H1 (cell line): ENCODE measurements at regions not wholly inside any gene's neighbourhood (a gene's known extent, or its start where the extent isn't known, plus 50 kb on each side); places are given as distances from the start of the nearest gene placed in this dataset.

Experiments
- CTCF ChIA-PET: fragments of 300-600 bp; sonication (Branson Sonifier 250); formaldehyde crosslinking; loops from one replicate; lab custom pipeline; 2021; ENCODE audit not compliant: partially characterized antibody; lab: Charles Lee
- POLR2A ChIA-PET: fragments of 300-600 bp; sonication (Branson Sonifier 250); formaldehyde crosslinking; loops from one replicate; lab custom pipeline; 2021; ENCODE audit warnings: inconsistent platforms; ENCODE audit not compliant: partially characterized antibody; lab: Charles Lee
- DNase-seq, 2 experiments: peaks; one replicate each; pipeline versions ENCODE4 v3.0.0 to v3.0.0-alpha.2; 2010 to 2022; ENCODE audit warnings: low spot score in 2 of 2, low read depth in 1 of 2, mixed read lengths in 1 of 2
- FAIRE-seq: peaks from 2 replicates; lab custom pipeline; 2011; peaks lifted over from hg19 to GRCh38; lab: Jason Lieb, UNC
- H2AFZ ChIP-seq: 2 replicates; pipeline ENCODE4 v1.8.1; 2012; ENCODE audit warnings: low read length, inconsistent platforms
- H2AK5ac ChIP-seq: 2 replicates; pipeline ENCODE4 v1.6.1; 2013; ENCODE audit warnings: low read depth, low read length
- H2BK120ac ChIP-seq: replicated peaks from 2 replicates; pipeline ENCODE3; 2013; ENCODE audit warnings: low read depth, low read length, inconsistent platforms
- H2BK12ac ChIP-seq: 2 replicates; pipeline ENCODE4 v1.6.1; 2013; ENCODE audit warnings: low read depth, low read length
- H2BK15ac ChIP-seq: 2 replicates; pipeline ENCODE4 v1.6.1; 2013; ENCODE audit warnings: low read length
- H2BK20ac ChIP-seq: 2 replicates; pipeline ENCODE4 v1.6.1; 2013; ENCODE audit warnings: low read length
- H2BK5ac ChIP-seq: 2 replicates; pipeline ENCODE4 v1.6.1; 2013; ENCODE audit warnings: low read depth, low read length
- H3K14ac ChIP-seq: 2 replicates; pipeline ENCODE4 v1.6.1; 2013; ENCODE audit warnings: inconsistent platforms; ENCODE audit not compliant: insufficient read length
- H3K18ac ChIP-seq: 2 replicates; pipeline ENCODE4 v1.6.1; 2013; ENCODE audit warnings: low read length; ENCODE audit errors: extremely low read depth
- H3K23ac ChIP-seq: 2 replicates; pipeline ENCODE4 v1.6.1; 2013; ENCODE audit warnings: inconsistent platforms; ENCODE audit not compliant: insufficient read length
- H3K23me2 ChIP-seq: 2 replicates; pipeline ENCODE4 v1.6.1; 2013; ENCODE audit warnings: low read depth, low read length
- H3K27ac ChIP-seq: 2 replicates; pipeline ENCODE4 v1.6.1; 2011; ENCODE audit warnings: low read depth, low read length, inconsistent platforms
- H3K27me3 ChIP-seq, 4 experiments: replicated peaks in 1 of 4; 1 replicate in 1 of 4; 2 replicates in 3 of 4; pipeline versions ENCODE4 v1.6.1 to v1.8.1; 2011 to 2013; ENCODE audit warnings: low read length in 3 of 4, mild to moderate bottlenecking in 3 of 4, inconsistent platforms in 2 of 4, mixed read lengths in 2 of 4, moderate library complexity in 1 of 4; ENCODE audit not compliant: control insufficient read depth in 3 of 4, insufficient read depth in 3 of 4; ENCODE audit errors: extremely low read depth in 1 of 4
- H3K36me3 ChIP-seq, 4 experiments: 2 replicates each; pipeline versions ENCODE4 v1.6.1 to v1.8.1; 2011 to 2013; ENCODE audit warnings: mild to moderate bottlenecking in 4 of 4, low read length in 3 of 4, moderate library complexity in 2 of 4, control low read depth in 1 of 4, inconsistent platforms in 1 of 4; ENCODE audit not compliant: insufficient read depth in 4 of 4, control insufficient read depth in 2 of 4
- H3K4ac ChIP-seq: replicated peaks from 2 replicates; pipeline ENCODE3; 2013; ENCODE audit warnings: low read length, low read depth, mixed read lengths, inconsistent platforms; ENCODE audit not compliant: insufficient read length
- H3K4me1 ChIP-seq, 4 experiments: replicated peaks in 1 of 4; 1 replicate in 1 of 4; 2 replicates in 3 of 4; pipeline versions ENCODE4 v1.6.1 to v1.8.1; 2011 to 2013; ENCODE audit warnings: low read length in 3 of 4, inconsistent platforms in 2 of 4, mixed read lengths in 1 of 4; ENCODE audit not compliant: insufficient read depth in 4 of 4, control insufficient read depth in 3 of 4
- H3K4me2 ChIP-seq, 2 experiments: 2 replicates each; pipeline versions ENCODE4 v1.6.1 to v1.8.1; 2011 to 2013; ENCODE audit warnings: low read depth in 2 of 2, low read length in 2 of 2, control low read depth in 1 of 2, inconsistent platforms in 1 of 2, mild to moderate bottlenecking in 1 of 2; ENCODE audit not compliant: insufficient read depth in 1 of 2
- H3K4me3 ChIP-seq, 4 experiments: fragments of 200-600, 300-600 bp in 1 of 4; sonication (generic), shearing (Covaris generic), sonication (Bioruptor Twin) in 1 of 4; 2 replicates each; pipeline versions ENCODE4 v1.5.1 to v1.8.1; 2011 to 2016; ENCODE audit warnings: low read length in 4 of 4, low read depth in 3 of 4, control low read depth in 2 of 4, inconsistent platforms in 2 of 4, mild to moderate bottlenecking in 2 of 4, mixed read lengths in 1 of 4, moderate library complexity in 1 of 4; ENCODE audit not compliant: insufficient read depth in 2 of 4; ENCODE audit errors: extremely low read depth in 1 of 4
- H3K56ac ChIP-seq: replicated peaks from 2 replicates; pipeline ENCODE3; 2013; ENCODE audit warnings: low read depth, mild to moderate bottlenecking, mixed read lengths, low read length, inconsistent platforms; ENCODE audit not compliant: insufficient read length
- H3K79me1 ChIP-seq: 2 replicates; pipeline ENCODE4 v1.6.1; 2013; ENCODE audit warnings: low read depth, low read length, control low read depth
- H3K79me2 ChIP-seq, 2 experiments: 2 replicates each; pipeline versions ENCODE4 v1.6.1 to v1.8.1; 2012 to 2013; ENCODE audit warnings: low read length in 2 of 2, mild to moderate bottlenecking in 2 of 2, inconsistent platforms in 1 of 2; ENCODE audit not compliant: insufficient read depth in 2 of 2, control insufficient read depth in 1 of 2
- H3K9ac ChIP-seq, 4 experiments: replicated peaks in 1 of 4; 1 replicate in 1 of 4; 2 replicates in 3 of 4; pipeline versions ENCODE4 v1.6.1 to v1.8.1; 2011 to 2013; ENCODE audit warnings: low read depth in 3 of 4, low read length in 3 of 4, control low read depth in 2 of 4, mild to moderate bottlenecking in 2 of 4, moderate library complexity in 2 of 4, inconsistent platforms in 1 of 4; ENCODE audit errors: extremely low read depth in 1 of 4
- H3K9me3 ChIP-seq, 2 experiments: 2 replicates each; pipeline versions ENCODE4 v1.6.1 to v1.8.1; 2012 to 2013; ENCODE audit warnings: mild to moderate bottlenecking in 2 of 2, moderate library complexity in 2 of 2, control low read depth in 1 of 2, inconsistent platforms in 1 of 2, low read depth in 1 of 2, low read length in 1 of 2, mixed read lengths in 1 of 2; ENCODE audit not compliant: insufficient read depth in 2 of 2
- H4K20me1 ChIP-seq, 2 experiments: replicated peaks in 1 of 2; 2 replicates each; pipeline versions ENCODE3 to v1.8.1; 2011 to 2013; ENCODE audit warnings: inconsistent platforms in 2 of 2, low read length in 2 of 2, mild to moderate bottlenecking in 1 of 2; ENCODE audit not compliant: insufficient read depth in 2 of 2, control insufficient read depth in 1 of 2
- H4K5ac ChIP-seq: 2 replicates; pipeline ENCODE4 v1.6.1; 2013; ENCODE audit warnings: low read length, low read depth, mixed read lengths, inconsistent platforms; ENCODE audit not compliant: insufficient read length
- H4K8ac ChIP-seq: 2 replicates; pipeline ENCODE4 v1.8.0; 2013; ENCODE audit warnings: mild to moderate bottlenecking, moderate library complexity, low read length, inconsistent platforms; ENCODE audit not compliant: insufficient read depth; ENCODE audit errors: extremely low read depth
- H4K91ac ChIP-seq: replicated peaks from 2 replicates; pipeline ENCODE3; 2013; ENCODE audit warnings: low read length, mixed read lengths, inconsistent platforms; ENCODE audit not compliant: insufficient read length
- BACH1 ChIP-seq: IDR thresholded peaks from 2 replicates; pipeline ENCODE4 v1.6.1; 2012; ENCODE audit warnings: low read length, improper control_type of control experiment
- GTF2F1 ChIP-seq: IDR thresholded peaks from 2 replicates; pipeline ENCODE4 v1.6.1; 2012; ENCODE audit warnings: low read depth, low read length, improper control_type of control experiment, borderline replicate concordance
- SIN3A ChIP-seq, 2 experiments: IDR thresholded peaks in 1 of 2; conservative IDR thresholded peaks in 1 of 2; 2 replicates each; pipeline ENCODE4 v1.6.1; 2011 to 2012; ENCODE audit warnings: low read length in 2 of 2, improper control_type of control experiment in 1 of 2, low read depth in 1 of 2, mild to moderate bottlenecking in 1 of 2
- WGBS, 2 experiments: shearing (Covaris generic) in 1 of 2; methylation state at CpG; one replicate each; pipeline versions ENCODE4 v1.1.6 to v1.1.7; 2013 to 2015; ENCODE audit warnings: low lambda C conversion rate in 2 of 2, mixed read lengths in 2 of 2, inconsistent platforms in 1 of 2, low coverage in 1 of 2, missing lambda C conversion rate in 1 of 2; ENCODE audit not compliant: insufficient replicate concordance in 2 of 2, insufficient coverage in 1 of 2, insufficient read length in 1 of 2; ENCODE audit errors: extremely low coverage in 1 of 2, missing lambda C conversion rate in 1 of 2; 5-methylcytosine and 5-hydroxymethylcytosine counted together

- 97% methylated on average over 2 of the region's 2 CpGs; no CpG with 5 or more reads in 1 of the 2 experiments for WGBS, 2 experiments
- CTCF ChIA-PET: interaction anchor here (1.9 kb wide), 1 partner anchor 13 kb away, joined by 4 read pairs; no protein-coding TSS in a partner anchor
- POLR2A ChIA-PET: no interaction called here
Measured at GRCh38 chr3:159916052-159916451, 72.6 kb upstream of the IL12A start.

More at GRCh38 chr3:159916052-159916451, 72.6 kb upstream of the IL12A start:
- Histone ChIP-seq H4K20me1 (no peaks in the 10 kb centered on the region), H4K91ac (no peak overlapping the region), H3K79me2 (no peaks in the 10 kb centered on the region), H3K9me3 (no peaks in the 10 kb centered on the region), H2AFZ (no peak overlapping the region), H3K4me1 (no peaks in the 10 kb centered on the region), H2BK5ac (no peak overlapping the region), H3K4ac (no peak overlapping the region), H2BK12ac (no peak overlapping the region), H3K23me2 (no peaks in the 10 kb centered on the region), H3K4me3 (no peak overlapping the region), H3K23ac (no peak overlapping the region), H3K27ac (no peak overlapping the region), H2AK5ac (no peak overlapping the region), H4K5ac (no peak overlapping the region), H3K9ac (no peak overlapping the region), H2BK120ac (no peak overlapping the region), H4K8ac (no peak overlapping the region), H3K79me1 (no peaks in the 10 kb centered on the region), H2BK15ac (no peak overlapping the region), H3K36me3 (no peaks in the 10 kb centered on the region), H3K18ac (no peak overlapping the region), H3K4me2 (no peak overlapping the region), H3K27me3 (no peaks in the 10 kb centered on the region), H3K14ac (no peak overlapping the region), H3K56ac (no peak overlapping the region), H2BK20ac (no peak overlapping the region)
- DNase-seq (no peak), FAIRE-seq (no peak)
- TF ChIP-seq SIN3A (conservative IDR thresholded peaks at IDR 0.05 in 1 of 2, IDR thresholded peaks at IDR 0.05 in 1 of 2; ENCODE audit: low read depth in 1 of 2, low read length in 2 of 2) (no peak), BACH1 (no peak), GTF2F1 (no peak)
